ENCODE measurements at regions not wholly inside any gene's neighbourhood (a gene's known extent, or its start where the extent isn't known, plus 50 kb on each side); places are given as distances from the start of the nearest gene placed in this dataset.
"Not testable (repeated sequence)": the region's sequence is repeated elsewhere in the genome, so short reads cannot be mapped to it uniquely, and the experiment has no call there.

DNA sequence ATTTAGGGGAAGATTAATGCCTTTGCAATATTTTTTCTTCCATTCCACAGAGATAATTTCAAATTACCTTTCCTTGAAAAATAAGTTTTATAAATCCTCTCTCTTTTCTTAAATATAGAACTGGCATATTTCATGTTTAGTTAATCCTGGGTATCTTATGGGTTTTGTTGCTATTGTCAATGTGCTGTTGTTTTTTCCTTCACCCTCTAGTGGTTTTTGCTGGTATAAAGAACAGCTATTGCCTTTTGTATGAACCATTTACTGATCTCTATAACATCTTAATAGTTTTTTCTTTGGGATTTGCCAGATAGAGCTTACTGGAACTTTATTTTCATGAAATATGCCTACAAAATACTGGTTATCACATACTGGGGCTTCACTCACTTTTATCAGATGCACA lies 359.6 kb upstream of the DPPA4 start:
- H3K4me3 Mint-ChIP-seq = no peak overlapping the region
- POLR2A ChIA-PET = no interaction called here
- H3K4me1 Mint-ChIP-seq = peaks cover 3% of the 10 kb centered on the region
- no peaks in the 10 kb centered on the region for H3K36me3 Mint-ChIP-seq (ENCODE audit: low read depth)
- H3K9me3 Mint-ChIP-seq = peaks cover 9% of the 10 kb centered on the region
- peaks cover 2% of the 10 kb centered on the region for H3K27me3 Mint-ChIP-seq
- CTCF ChIA-PET = no interaction called here
- no peak overlapping the region for H3K27ac Mint-ChIP-seq
- DNase-seq = no peak

DNA sequence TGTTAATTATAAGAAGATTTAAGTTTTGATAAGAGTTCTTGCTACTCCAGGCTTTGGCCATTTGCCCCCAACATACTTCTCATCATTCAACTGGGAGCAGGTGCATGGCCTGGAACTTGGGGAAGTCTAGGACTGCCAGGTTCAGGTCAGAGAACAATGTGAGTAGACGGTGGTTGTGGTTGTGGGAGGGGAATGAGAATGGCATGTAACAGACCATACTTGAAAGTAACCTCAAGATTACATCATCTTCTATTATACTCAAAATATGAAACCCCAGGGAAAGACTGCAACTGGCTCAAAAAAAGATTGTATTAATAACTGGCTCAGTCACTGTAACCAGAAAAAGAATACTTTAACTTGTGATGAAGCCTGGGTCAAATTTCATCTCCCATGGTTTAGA lies 364.9 kb upstream of the DPPA4 start:
- Mint-ChIP-seq H3K27me3 (peaks cover 2% of the 10 kb centered on the region), H3K4me3 (no peak overlapping the region), H3K9me3 (peaks cover 3% of the 10 kb centered on the region), H3K36me3 (ENCODE audit: low read depth) (no peaks in the 10 kb centered on the region), H3K27ac (no peak overlapping the region), H3K4me1 (peaks cover 7% of the 10 kb centered on the region)
- CTCF ChIA-PET = no interaction called here
- POLR2A ChIA-PET = no interaction called here
- DNase-seq = no peak

DNA sequence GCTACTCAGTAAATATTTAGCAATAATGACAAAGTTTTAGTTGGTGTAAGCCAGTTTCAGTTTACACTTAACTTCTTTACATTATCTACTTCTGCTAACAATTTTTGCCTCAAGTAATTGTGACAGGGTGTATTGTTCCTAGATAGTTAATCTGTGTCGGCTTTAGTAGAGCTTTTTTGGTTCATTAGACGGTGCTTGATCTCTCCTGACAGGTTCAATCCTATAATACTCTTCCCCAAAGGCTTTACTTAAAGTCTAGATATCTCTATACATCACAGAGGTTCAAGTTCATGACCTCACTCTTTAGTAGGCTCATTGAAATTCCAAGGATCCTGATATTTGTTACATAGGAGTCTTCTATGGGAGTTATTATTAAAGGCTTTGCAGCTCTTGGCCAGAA lies 365.6 kb upstream of the DPPA4 start:
- Mint-ChIP-seq H3K27me3 (peaks cover 2% of the 10 kb centered on the region), H3K36me3 (ENCODE audit: low read depth) (no peaks in the 10 kb centered on the region), H3K9me3 (peaks cover 2% of the 10 kb centered on the region), H3K4me3 (no peak overlapping the region), H3K27ac (no peak overlapping the region), H3K4me1 (peaks cover 7% of the 10 kb centered on the region)
- ChIA-PET CTCF (no interaction called here), POLR2A (no interaction called here)
- DNase-seq = no peak

DNA sequence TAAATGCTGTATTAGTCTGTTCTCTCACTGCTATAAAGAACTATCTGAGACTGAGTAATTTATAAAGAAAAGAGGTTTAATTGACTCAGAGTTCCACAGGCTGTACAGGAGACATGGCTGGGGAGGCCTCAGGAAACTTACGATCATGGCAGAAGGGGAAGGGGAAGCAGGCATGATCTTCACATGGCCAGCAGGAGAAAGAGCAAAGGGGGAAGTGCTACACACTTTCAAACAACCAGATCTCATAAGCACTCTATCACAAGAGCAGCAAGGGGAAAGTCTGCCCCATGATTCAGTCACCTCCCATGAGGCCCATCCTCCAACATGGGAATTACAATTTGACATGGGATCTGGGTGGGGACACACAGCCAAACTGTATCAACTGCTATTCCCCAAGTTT lies 367.8 kb upstream of the DPPA4 start:
- H3K36me3 Mint-ChIP-seq (ENCODE audit: low read depth); H3K4me3 Mint-ChIP-seq; DNase-seq; H3K9me3 Mint-ChIP-seq; CTCF ChIA-PET; POLR2A ChIA-PET; H3K4me1 Mint-ChIP-seq; H3K27ac Mint-ChIP-seq; H3K27me3 Mint-ChIP-seq: not testable (repeated sequence)

DNA sequence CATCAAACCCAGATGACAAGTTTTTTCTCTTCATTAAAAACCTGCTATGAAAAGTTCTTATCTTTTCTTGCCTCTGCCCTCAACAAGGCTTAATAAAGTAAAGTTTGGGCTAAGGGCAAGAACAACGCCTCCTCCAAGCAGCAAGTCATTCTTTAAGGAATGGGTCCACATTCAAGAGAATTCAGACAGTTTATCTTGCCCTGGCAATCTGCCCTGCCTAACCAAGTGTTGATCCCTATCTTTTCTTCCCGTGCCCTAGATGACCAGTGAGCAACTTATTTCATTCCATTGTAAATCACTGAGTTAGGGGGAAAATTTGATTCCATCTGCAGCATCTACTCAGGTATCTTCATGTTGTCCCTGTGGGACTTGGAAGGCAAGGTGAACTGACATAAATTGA lies 370.3 kb upstream of the DPPA4 start:
- DNase-seq = no peak
- CTCF ChIA-PET = no interaction called here
- Mint-ChIP-seq H3K4me3 (no peak overlapping the region), H3K27ac (no peak overlapping the region), H3K4me1 (no peaks in the 10 kb centered on the region), H3K9me3 (peaks cover 5% of the 10 kb centered on the region), H3K27me3 (no peaks in the 10 kb centered on the region), H3K36me3 (ENCODE audit: low read depth) (no peaks in the 10 kb centered on the region)
- POLR2A ChIA-PET = no interaction called here

DNA sequence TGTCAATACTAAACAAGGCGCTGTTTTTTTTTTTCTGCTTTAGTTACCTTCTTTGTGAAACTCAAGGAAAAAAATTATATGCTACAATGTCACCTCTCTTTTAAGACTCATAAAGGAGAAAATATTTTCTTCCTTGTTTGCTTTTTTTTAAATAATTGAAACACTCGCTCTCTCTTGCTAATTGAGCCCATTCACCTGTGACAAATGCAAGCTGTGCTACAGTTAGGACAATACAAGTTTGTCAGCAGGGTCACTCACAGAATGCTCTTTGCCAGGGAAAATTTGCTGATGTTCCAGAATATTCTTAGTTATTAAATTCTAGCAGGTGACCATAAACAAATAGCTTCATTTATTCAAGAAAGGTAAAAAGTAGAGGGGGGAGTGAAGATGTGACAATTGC lies 375.9 kb upstream of the DPPA4 start:
- H3K4me1 Mint-ChIP-seq = no peaks in the 10 kb centered on the region
- ChIA-PET CTCF (no interaction called here), POLR2A (no interaction called here)
- DNase-seq = no peak
- H3K9me3 Mint-ChIP-seq = peaks cover 5% of the 10 kb centered on the region
- no peaks in the 10 kb centered on the region for H3K36me3 Mint-ChIP-seq (ENCODE audit: low read depth)
- no peak overlapping the region for H3K4me3 Mint-ChIP-seq
- H3K27ac Mint-ChIP-seq = no peak overlapping the region
- peaks cover 3% of the 10 kb centered on the region for H3K27me3 Mint-ChIP-seq

DNA sequence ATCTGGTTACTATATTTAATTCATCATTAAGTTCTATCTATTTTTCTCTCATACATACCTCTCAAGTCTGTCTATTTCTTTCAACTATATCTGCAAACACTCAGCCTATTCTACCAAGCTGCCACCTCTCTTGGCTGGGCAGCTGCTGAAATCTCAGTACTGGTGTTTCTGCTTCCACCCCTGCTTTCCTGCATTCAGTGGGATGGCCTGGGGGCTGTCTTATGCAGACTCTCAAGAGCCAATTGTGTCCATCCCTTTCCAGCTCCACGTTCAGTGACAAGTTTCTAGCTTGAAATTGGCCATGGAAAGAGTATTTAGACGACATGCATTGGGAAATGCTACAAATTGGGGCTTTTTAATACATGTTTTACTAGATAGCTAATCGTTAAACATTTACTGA lies 378.4 kb upstream of the DPPA4 start:
- H3K4me1 Mint-ChIP-seq = no peaks in the 10 kb centered on the region
- peaks cover 5% of the 10 kb centered on the region for H3K27me3 Mint-ChIP-seq
- H3K4me3 Mint-ChIP-seq = no peak overlapping the region
- no peaks in the 10 kb centered on the region for H3K36me3 Mint-ChIP-seq (ENCODE audit: low read depth)
- CTCF ChIA-PET = no interaction called here
- H3K9me3 Mint-ChIP-seq = peaks cover 2% of the 10 kb centered on the region
- POLR2A ChIA-PET = no interaction called here
- H3K27ac Mint-ChIP-seq = no peak overlapping the region
- no peak for DNase-seq

DNA sequence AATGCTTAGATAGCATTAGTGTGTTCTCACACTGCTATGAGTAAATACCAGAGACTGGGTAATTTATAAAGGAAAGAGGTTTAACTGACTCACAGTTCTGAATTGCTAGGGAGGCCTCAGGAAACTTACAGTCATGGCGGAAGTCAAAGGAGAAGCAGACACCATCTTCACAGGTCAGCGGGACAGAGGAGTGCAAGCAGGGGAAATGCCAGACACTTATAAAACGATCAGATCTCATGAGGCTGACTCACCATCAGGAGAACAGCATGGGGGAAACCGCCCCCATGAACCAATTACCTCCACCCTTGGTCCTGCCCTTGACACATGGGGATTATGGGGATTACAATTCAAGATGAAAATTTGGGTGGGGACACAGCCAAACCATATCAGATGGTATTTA lies 381.5 kb upstream of the DPPA4 start:
- no peak overlapping the region for H3K4me3 Mint-ChIP-seq
- ChIA-PET CTCF (no interaction called here), POLR2A (interaction anchor here (0.7 kb wide), 1 partner anchor 1348 kb away, joined by 3 read pairs; no protein-coding TSS in a partner anchor)
- H3K27me3 Mint-ChIP-seq = peaks cover 5% of the 10 kb centered on the region
- no peak for DNase-seq
- H3K27ac Mint-ChIP-seq = no peak overlapping the region
- peaks cover 2% of the 10 kb centered on the region for H3K9me3 Mint-ChIP-seq
- H3K4me1 Mint-ChIP-seq = no peaks in the 10 kb centered on the region
- no peaks in the 10 kb centered on the region for H3K36me3 Mint-ChIP-seq (ENCODE audit: low read depth)

DNA sequence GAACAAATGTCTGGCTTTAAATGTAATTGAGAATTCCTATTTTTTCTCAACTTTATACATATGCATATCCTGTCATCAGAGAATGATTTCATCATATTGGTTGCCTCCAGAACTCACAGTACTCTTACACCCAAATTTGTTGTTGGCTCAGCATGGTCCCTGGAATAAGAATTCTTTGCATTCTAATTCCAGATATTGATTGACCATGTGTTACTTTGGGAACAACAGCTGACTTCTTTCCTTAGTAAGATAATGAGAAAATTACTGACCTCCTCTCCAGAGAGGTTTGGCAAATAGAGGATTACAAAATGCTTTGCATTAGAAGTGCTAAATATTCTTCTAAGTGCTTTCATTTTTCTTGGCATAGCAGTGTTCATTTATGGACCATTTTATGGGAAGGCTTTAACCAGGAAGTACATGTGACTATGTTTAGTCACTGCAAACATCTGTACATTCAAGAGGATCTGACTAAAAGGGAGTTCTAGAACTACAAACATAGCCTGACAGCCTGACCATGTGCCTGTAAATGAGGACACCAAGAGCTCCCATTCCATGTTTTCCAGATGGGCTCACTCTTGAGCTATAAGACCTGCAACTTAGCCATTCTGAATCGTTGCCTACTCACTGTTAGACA lies 391.6 kb upstream of the DPPA4 start:
- H3K9me3 Mint-ChIP-seq = no peaks in the 10 kb centered on the region
- H3K36me3 Mint-ChIP-seq (ENCODE audit: low read depth) = no peaks in the 10 kb centered on the region
- DNase-seq = no peak
- ChIA-PET POLR2A (no interaction called here), CTCF (interaction anchor here (1.0 to 1.1 kb wide), 2 partner anchors 12 to 1351 kb away, joined by 3 read pairs; no protein-coding TSS in a partner anchor)
- no peaks in the 10 kb centered on the region for H3K27me3 Mint-ChIP-seq
- no peak overlapping the region for H3K4me3 Mint-ChIP-seq
- no peaks in the 10 kb centered on the region for H3K4me1 Mint-ChIP-seq
- no peak overlapping the region for H3K27ac Mint-ChIP-seq

DNA sequence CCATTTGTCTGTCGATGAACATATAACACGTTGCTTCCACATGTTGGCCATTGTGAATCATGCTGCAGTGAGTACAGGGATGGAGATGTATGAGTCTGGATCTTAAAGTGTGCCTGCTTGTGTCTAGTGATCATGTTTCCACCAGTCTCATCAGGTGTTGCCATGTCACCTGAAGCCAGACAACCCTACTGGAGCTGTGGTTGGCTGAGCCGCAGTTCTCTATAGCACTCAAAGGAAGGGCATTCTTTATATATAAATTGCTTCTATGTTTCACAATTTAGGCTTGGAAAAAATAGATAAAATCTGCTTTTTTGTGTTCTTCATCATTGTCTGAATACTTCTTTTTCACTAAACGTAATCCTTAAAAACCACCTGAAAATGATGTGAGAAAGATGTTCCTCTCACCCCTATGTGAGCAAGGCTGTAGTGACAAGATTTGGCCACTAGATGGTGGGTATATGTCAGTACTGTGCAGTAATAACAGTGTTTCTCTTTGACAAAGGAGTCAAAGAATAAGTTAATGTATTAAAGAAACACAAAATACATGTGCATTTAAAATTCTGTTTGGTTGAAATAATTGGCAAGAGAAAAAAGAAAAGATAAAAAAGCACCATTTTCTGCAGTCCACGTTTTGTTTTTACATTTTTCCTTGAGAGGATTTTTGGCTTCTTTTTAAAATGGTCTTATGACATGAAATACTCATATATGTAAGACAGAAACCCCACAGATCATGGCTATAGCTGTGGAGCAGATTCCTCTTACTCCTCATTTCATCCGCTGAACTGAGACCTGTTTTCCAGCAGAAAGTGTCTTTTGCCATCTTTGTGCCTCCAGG lies 394.5 kb upstream of the DPPA4 start:
- Mint-ChIP-seq H3K4me1 (no peaks in the 10 kb centered on the region), H3K27ac (no peak overlapping the region), H3K4me3 (no peak overlapping the region), H3K9me3 (peaks cover 4% of the 10 kb centered on the region), H3K27me3 (no peaks in the 10 kb centered on the region), H3K36me3 (ENCODE audit: low read depth) (no peaks in the 10 kb centered on the region)
- DNase-seq = peak; percentile 50
- ChIA-PET CTCF (no interaction called here), POLR2A (no interaction called here)

DNA sequence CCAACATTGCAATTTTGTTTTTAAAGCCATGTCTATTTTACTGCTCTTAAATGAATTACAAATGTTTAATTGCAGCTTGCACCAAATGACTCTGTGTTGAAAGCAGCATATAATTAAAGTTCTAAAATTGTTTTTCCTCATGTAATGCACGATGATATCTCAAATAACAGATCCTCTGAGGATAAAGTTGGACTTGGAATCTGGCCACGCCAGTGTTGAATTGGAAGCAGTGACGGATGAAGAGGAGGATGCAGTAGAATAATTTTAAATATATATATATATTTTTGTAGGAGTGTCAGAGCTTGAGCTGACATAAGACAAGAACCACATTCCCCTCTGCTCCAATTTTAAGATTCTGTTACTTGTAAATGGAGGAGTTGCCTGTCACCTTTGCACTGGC lies 406.6 kb upstream of the DPPA4 start:
- POLR2A ChIA-PET = no interaction called here
- CTCF ChIA-PET = interaction anchor here (0.8 kb wide), 1 partner anchor 9 kb away, joined by 3 read pairs; no protein-coding TSS in a partner anchor

DNA sequence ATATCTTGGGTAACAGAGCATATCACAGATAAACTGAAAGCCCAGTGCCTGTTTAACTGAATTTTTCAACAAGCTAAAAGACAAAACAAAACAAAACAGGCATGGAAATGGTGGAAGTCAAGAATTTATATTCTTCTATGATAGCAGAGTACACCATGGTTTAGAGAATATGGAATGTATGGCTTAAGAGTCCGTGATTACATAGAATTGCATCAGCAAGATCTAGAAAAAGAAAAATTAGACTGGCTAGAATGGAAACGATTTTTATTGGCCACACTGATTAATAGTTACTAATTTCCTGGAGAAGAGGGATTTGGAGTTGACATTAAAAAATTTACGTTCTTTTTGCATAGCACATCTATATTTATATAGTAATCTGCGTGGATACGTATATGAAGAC lies 435.2 kb upstream of the DPPA4 start:
- Mint-ChIP-seq H3K27me3 (no peaks in the 10 kb centered on the region), H3K4me1 (no peaks in the 10 kb centered on the region), H3K4me3 (no peak overlapping the region), H3K27ac (no peak overlapping the region), H3K36me3 (ENCODE audit: low read depth) (no peaks in the 10 kb centered on the region), H3K9me3 (peaks cover 9% of the 10 kb centered on the region)
- DNase-seq = no peak
- CTCF ChIA-PET = no interaction called here
- POLR2A ChIA-PET = no interaction called here

More for the DNA sequence above, 406.6 kb upstream of the DPPA4 start:
- no peaks in the 10 kb centered on the region for H3K9me3 Mint-ChIP-seq
- no peaks in the 10 kb centered on the region for H3K4me1 Mint-ChIP-seq
- H3K27ac Mint-ChIP-seq = no peak overlapping the region
- no peaks in the 10 kb centered on the region for H3K27me3 Mint-ChIP-seq
- no peak for DNase-seq
- H3K4me3 Mint-ChIP-seq = no peak overlapping the region
- H3K36me3 Mint-ChIP-seq (ENCODE audit: low read depth) = no peaks in the 10 kb centered on the region

DNA sequence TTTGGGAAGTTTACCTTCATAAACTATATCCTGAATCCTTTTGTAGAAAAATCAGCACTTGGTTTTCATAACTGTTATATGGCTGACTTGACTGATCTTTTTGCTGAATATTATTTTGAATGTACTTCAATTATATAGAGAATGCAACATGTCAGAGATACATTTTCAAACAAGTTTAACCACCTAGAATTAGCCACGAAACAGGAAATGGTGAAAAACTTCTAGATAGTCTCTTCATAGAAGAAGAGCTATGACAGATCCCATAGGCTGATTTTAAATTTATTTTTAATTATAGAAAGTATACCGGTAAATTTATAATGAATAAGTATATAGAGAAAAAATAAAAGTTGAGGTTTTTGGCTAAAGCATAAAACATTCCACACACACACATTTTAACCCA lies 436.8 kb upstream of the DPPA4 start:
- no peaks in the 10 kb centered on the region for H3K27me3 Mint-ChIP-seq
- ChIA-PET CTCF (no interaction called here), POLR2A (no interaction called here)
- no peaks in the 10 kb centered on the region for H3K36me3 Mint-ChIP-seq (ENCODE audit: low read depth)
- H3K4me1 Mint-ChIP-seq = no peaks in the 10 kb centered on the region
- DNase-seq = no peak
- H3K27ac Mint-ChIP-seq = no peak overlapping the region
- no peak overlapping the region for H3K4me3 Mint-ChIP-seq
- H3K9me3 Mint-ChIP-seq = peaks cover 10% of the 10 kb centered on the region

DNA sequence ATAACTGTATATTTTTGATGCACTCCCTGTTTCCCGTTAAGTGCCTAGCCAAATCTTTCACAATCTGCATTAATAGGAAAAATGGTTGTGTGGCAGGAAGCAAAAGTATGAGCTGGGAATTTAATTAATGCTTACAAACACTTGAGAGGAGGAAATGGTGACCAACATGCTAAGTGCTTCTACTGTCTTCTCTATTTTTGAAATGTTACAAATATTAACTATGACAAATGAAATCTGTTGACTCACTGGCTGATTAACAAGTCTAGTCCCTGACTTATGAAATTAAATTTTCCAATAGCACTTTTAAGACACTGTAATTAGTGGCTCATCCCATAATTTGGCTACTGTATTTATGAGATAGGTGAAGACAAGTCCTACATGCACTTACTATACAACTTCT lies 446.9 kb upstream of the DPPA4 start:
- POLR2A ChIA-PET = no interaction called here
- Mint-ChIP-seq H3K36me3 (ENCODE audit: low read depth) (no peaks in the 10 kb centered on the region), H3K4me3 (no peak overlapping the region), H3K4me1 (no peaks in the 10 kb centered on the region), H3K9me3 (peaks cover 12% of the 10 kb centered on the region), H3K27me3 (no peaks in the 10 kb centered on the region), H3K27ac (no peak overlapping the region)
- CTCF ChIA-PET = no interaction called here
- DNase-seq = no peak

All from activated CD4-positive, alpha-beta memory T cell treated with anti-CD3 and anti-CD28 coated beads, Interleukin-2, amount 10 ng/mL, durations not matched to agents 7 days and 5 days (primary cell).